IMR-90 (cell line): ENCODE measurements at regions not wholly inside any gene's neighbourhood (a gene's known extent, or its start where the extent isn't known, plus 50 kb on each side); places are given as distances from the start of the nearest gene placed in this dataset.

Experiments used
- ATAC-seq: fragments of 200-7000 bp; cut with Tn5 transposase; 2 replicates; pipeline ENCODE4 v1.9.1; 2020; ENCODE audit warnings: low read depth, mild to moderate bottlenecking, moderate library complexity
- BruUV-seq: library from RNA; stranded (reverse); fragments of 400-500 nt; replicated peaks from 2 replicates; lab custom pipeline; 2021; lab: Mats Ljungman, UMichigan
- CTCF ChIA-PET: fragments of 300-600 bp; formaldehyde crosslinking; extraction: SDS; loops from one replicate; lab custom pipeline; 2021; ENCODE audit warnings: antibody characterized with exemption; lab: Yijun Ruan, JAX
- POLR2A ChIA-PET: fragments of 300-600 bp; sonication (Branson Sonifier 250); formaldehyde crosslinking; loops from one replicate; lab custom pipeline; 2022; ENCODE audit warnings: antibody characterized with exemption; ENCODE audit not compliant: unreplicated experiment; lab: Charles Lee
- DNase-seq: peaks from one replicate; pipeline ENCODE4 v3.0.0; 2013
- H2AFZ ChIP-seq: replicated peaks from 2 replicates; pipeline ENCODE3; 2013; ENCODE audit warnings: low read length, mild to moderate bottlenecking; ENCODE audit not compliant: poor library complexity
- H2AK5ac ChIP-seq: 2 replicates; pipeline ENCODE4 v1.6.1; 2013; ENCODE audit warnings: low read depth, low read length, inconsistent platforms
- H2AK9ac ChIP-seq: replicated peaks from 2 replicates; pipeline ENCODE3; 2013; ENCODE audit warnings: mild to moderate bottlenecking, low read depth, low read length, moderate library complexity; ENCODE audit not compliant: poor library complexity
- H2BK120ac ChIP-seq: 2 replicates; pipeline ENCODE4 v1.6.1; 2013; ENCODE audit warnings: low read depth, low read length, inconsistent platforms
- H2BK15ac ChIP-seq: 3 replicates; pipeline ENCODE4 v1.6.1; 2013; ENCODE audit warnings: low read depth, low read length, inconsistent platforms
- H2BK20ac ChIP-seq: 2 replicates; pipeline ENCODE4 v1.6.1; 2013; ENCODE audit warnings: low read depth, mild to moderate bottlenecking, inconsistent platforms, low read length, moderate library complexity
- H2BK5ac ChIP-seq: 2 replicates; pipeline ENCODE4 v1.6.1; 2013; ENCODE audit warnings: mild to moderate bottlenecking, low read depth, low read length, inconsistent platforms; ENCODE audit not compliant: poor library complexity, severe bottlenecking
- H3K14ac ChIP-seq: replicated peaks from 2 replicates; pipeline ENCODE4 v1.6.1; 2013; ENCODE audit warnings: low read depth, low read length, inconsistent platforms
- H3K18ac ChIP-seq: 2 replicates; pipeline ENCODE4 v1.6.1; 2013; ENCODE audit warnings: low read depth, low read length, control low read depth
- H3K23ac ChIP-seq: 2 replicates; pipeline ENCODE4 v1.6.1; 2013; ENCODE audit warnings: low read depth, low read length, inconsistent platforms
- H3K27ac ChIP-seq: 2 replicates; pipeline ENCODE4 v1.5.1; 2013; ENCODE audit warnings: mild to moderate bottlenecking, control low read depth, low read length; ENCODE audit not compliant: insufficient read depth
- H3K27me3 ChIP-seq: 2 replicates; pipeline ENCODE4 v1.6.1; 2013; ENCODE audit warnings: low read length; ENCODE audit not compliant: control insufficient read depth, insufficient read depth
- H3K36me3 ChIP-seq: 2 replicates; pipeline ENCODE4 v1.6.1; 2013; ENCODE audit warnings: low read length, mixed read lengths; ENCODE audit not compliant: control insufficient read depth, insufficient read depth
- H3K4ac ChIP-seq: 2 replicates; pipeline ENCODE4 v1.6.1; 2013; ENCODE audit warnings: low read depth, low read length, inconsistent platforms
- H3K4me1 ChIP-seq: 2 replicates; pipeline ENCODE4 v1.6.1; 2013; ENCODE audit warnings: low read length, mixed read lengths; ENCODE audit not compliant: control insufficient read depth, insufficient read depth
- H3K4me2 ChIP-seq: 2 replicates; pipeline ENCODE4 v1.6.1; 2013; ENCODE audit warnings: low read depth, mild to moderate bottlenecking, control low read depth, low read length, moderate library complexity
- H3K4me3 ChIP-seq: 2 replicates; pipeline ENCODE4 v1.5.1; 2013; ENCODE audit warnings: low read depth, mild to moderate bottlenecking, control low read depth, low read length, moderate library complexity; ENCODE audit not compliant: insufficient read depth
- H3K56ac ChIP-seq: 2 replicates; pipeline ENCODE4 v1.6.1; 2013; ENCODE audit warnings: low read length, inconsistent platforms; ENCODE audit not compliant: insufficient read depth; ENCODE audit errors: extremely low read depth
- H3K79me1 ChIP-seq, 2 experiments: 2 replicates each; pipeline ENCODE4 v1.6.1; 2013; ENCODE audit warnings: low read length in 2 of 2, inconsistent platforms in 1 of 2, low read depth in 1 of 2
- H3K9ac ChIP-seq: 2 replicates; pipeline ENCODE4 v1.6.1; 2013; ENCODE audit warnings: low read depth, low read length, control low read depth
- H3K9me1 ChIP-seq: 2 replicates; pipeline ENCODE4 v1.6.1; 2013; ENCODE audit warnings: low read length, inconsistent platforms; ENCODE audit not compliant: insufficient read depth
- H3K9me3 ChIP-seq: 2 replicates; pipeline ENCODE4 v1.6.1; 2013; ENCODE audit warnings: low read length; ENCODE audit not compliant: control insufficient read depth, insufficient read depth
- H4K20me1 ChIP-seq: 2 replicates; pipeline ENCODE4 v1.6.1; 2013; ENCODE audit warnings: low read length, inconsistent platforms; ENCODE audit not compliant: insufficient read depth
- H4K5ac ChIP-seq: 2 replicates; pipeline ENCODE4 v1.6.1; 2013; ENCODE audit warnings: mild to moderate bottlenecking, low read depth, low read length, control low read depth
- H4K8ac ChIP-seq, 2 experiments: 2 replicates each; pipeline ENCODE4 v1.6.1; 2013; ENCODE audit warnings: low read depth in 2 of 2, low read length in 2 of 2, control low read depth in 1 of 2, inconsistent platforms in 1 of 2
- H4K91ac ChIP-seq: 2 replicates; pipeline ENCODE4 v1.6.1; 2013; ENCODE audit warnings: low read depth, low read length, inconsistent platforms; ENCODE audit not compliant: insufficient read depth
- BHLHE40 ChIP-seq: fragments of 150-350 bp; IDR thresholded peaks from 2 replicates; pipeline ENCODE4 v1.6.1; 2016; ENCODE audit warnings: mild to moderate bottlenecking, low read depth, low read length
- CEBPB ChIP-seq: IDR thresholded peaks from 2 replicates; pipeline ENCODE4 v1.6.1; 2012; ENCODE audit warnings: low read depth, low read length, improper control_type of control experiment
- WGBS, 2 experiments: methylation state at CpG; one replicate each; pipeline versions ENCODE4 v1.1.5 to v1.1.7; 2013; ENCODE audit warnings: missing lambda C conversion rate in 2 of 2; ENCODE audit not compliant: insufficient read length in 1 of 2; ENCODE audit errors: extremely low coverage in 2 of 2; 5-methylcytosine and 5-hydroxymethylcytosine counted together
- dilution Hi-C: fragments of 300-500 bp; cut with HindIII; formaldehyde crosslinking; loops from one replicate; pipeline ENCODE4 v1.14.3; 2018; ENCODE audit warnings: low sequenced_read_pairs; ENCODE audit not compliant: unreplicated experiment
- in situ Hi-C: fragments of 300-500 bp; cut with MboI; formaldehyde crosslinking; loops from 3 replicates; pipeline ENCODE4 v1.14.3; 2019; ENCODE audit warnings: low sequenced_read_pairs, inconsistent platforms, mixed read lengths
- intact Hi-C: fragments of 100-400 bp; cut with micrococcal nuclease; formaldehyde crosslinking; loops from 2 replicates; pipeline ENCODE4 v1.10.0; 2022

DNA sequence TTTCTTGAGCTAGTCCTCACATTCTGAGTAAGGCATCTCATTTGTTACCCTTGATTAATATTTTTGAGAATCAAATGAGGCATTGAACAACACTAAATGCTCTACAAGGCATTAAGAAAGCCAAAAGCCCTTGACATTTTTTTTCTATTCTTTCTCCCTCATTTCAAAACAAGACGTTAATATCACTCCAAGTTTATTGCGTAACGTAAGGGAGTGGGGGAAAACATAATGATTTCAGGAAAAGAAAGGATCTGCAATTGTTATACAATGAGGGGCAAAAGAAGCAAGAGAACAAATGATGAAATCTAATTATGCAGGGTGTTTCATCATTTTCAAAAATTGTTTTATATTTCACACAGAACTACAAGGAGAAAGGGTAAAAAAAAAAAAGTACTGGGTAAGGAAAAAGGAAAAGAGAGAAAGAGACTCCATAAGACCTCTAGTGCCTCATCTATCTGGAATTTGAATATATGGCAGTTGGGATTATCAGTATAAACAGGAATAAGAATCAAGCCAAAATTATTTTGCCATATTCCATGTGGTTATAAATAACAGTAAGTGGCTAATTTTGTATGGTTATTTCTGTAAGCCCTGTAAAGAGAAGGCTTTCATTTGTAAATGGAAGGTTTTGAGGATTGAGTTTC, 163.0 kb downstream of the ABCA8 start:
- H3K18ac ChIP-seq: no peak overlapping the region; the same call in 1 of the 2 replicates
- H2AK9ac ChIP-seq: no peak overlapping the region
- H3K4me2 ChIP-seq: peak overlapping the region; percentile 46
- H3K4ac ChIP-seq: peak overlapping the region; percentile 90; the same call in 1 of the 2 replicates
- no peak overlapping the region for H3K56ac ChIP-seq
- peak overlapping the region; percentile 91; the same call in 1 of the 2 replicates for H3K27ac ChIP-seq
- peak overlapping the region; percentile 72; the same call in 1 of the 2 replicates for H3K14ac ChIP-seq
- ATAC-seq (peak; percentile 15), DNase-seq (peak; percentile 51)
- peak overlapping the region; percentile 81 for H4K91ac ChIP-seq
- H2BK20ac ChIP-seq: peak overlapping the region; percentile 89
- intact Hi-C loops: loop anchor here (5.0 kb wide), 1 partner anchor 115 kb away; no protein-coding TSS in a partner anchor
- H2AFZ ChIP-seq: no peak overlapping the region
- H2BK15ac ChIP-seq: peak overlapping the region; percentile 99; the same call in 2 of the 3 replicates
- in situ Hi-C loops: loop anchor here (25.0 kb wide), 1 partner anchor 695 kb away; no protein-coding TSS in a partner anchor
- ChIA-PET CTCF (no interaction called here), POLR2A (no interaction called here)
- no peak overlapping the region for H3K4me3 ChIP-seq
- no TSS peak for BruUV-seq
- peak overlapping the region; percentile 84 to 89 for H4K8ac ChIP-seq
- peak overlapping the region; percentile 77; the same call in 1 of the 2 replicates for H3K23ac ChIP-seq
- H3K36me3 ChIP-seq: no peaks in the 10 kb centered on the region
- TF ChIP-seq BHLHE40: no peak
- peak; percentile 95 for TF ChIP-seq CEBPB
- no peak overlapping the region for H3K9ac ChIP-seq
- H3K27me3 ChIP-seq: no peaks in the 10 kb centered on the region
- H2BK5ac ChIP-seq: peak overlapping the region; percentile 77
- H3K4me1 ChIP-seq: peaks cover 13% of the 10 kb centered on the region
- no peaks in the 10 kb centered on the region for H4K20me1 ChIP-seq
- H3K9me3 ChIP-seq: no peaks in the 10 kb centered on the region; the same call in 1 of the 2 replicates
- no peaks in the 10 kb centered on the region for H3K79me1 ChIP-seq
- dilution Hi-C loops: no loop called here
- H2AK5ac ChIP-seq: peak overlapping the region; percentile 74
- H2BK120ac ChIP-seq: peak overlapping the region; percentile 92
- H3K9me1 ChIP-seq: peaks cover 10% of the 10 kb centered on the region; the same call in 1 of the 2 replicates
- WGBS, 2 experiments: no CpG with 5 or more reads among the region's 3 CpGs
- H4K5ac ChIP-seq: peak overlapping the region; percentile 90; the same call in 1 of the 2 replicates
